ENCODE measurements at regions not wholly inside any gene's neighbourhood (a gene's known extent, or its start where the extent isn't known, plus 50 kb on each side); places are given as distances from the start of the nearest gene placed in this dataset.

- DNase-seq (no peak), ATAC-seq (ENCODE audit: low read depth) (no peak)
- no peaks in the 10 kb centered on the region for H3K27me3 ChIP-seq (ENCODE audit: control insufficient read depth, insufficient read depth, low read length)
- no peak overlapping the region for H3K14ac ChIP-seq (replicated peaks; ENCODE audit: low read depth, low read length)
- H3K36me3 ChIP-seq (ENCODE audit: control insufficient read depth, insufficient read depth, low read length) = no peaks in the 10 kb centered on the region
- H3K9me3 ChIP-seq (ENCODE audit: control insufficient read depth, insufficient read depth, low read length) = no peaks in the 10 kb centered on the region; the same call in 1 of the 2 replicates
- BruUV-seq (replicated peaks) = no TSS peak
- ChIA-PET CTCF (no interaction called here), POLR2A (ENCODE audit: unreplicated experiment) (no interaction called here)
- H3K56ac ChIP-seq (ENCODE audit: extremely low read depth, insufficient read depth, low read length) = no peak overlapping the region
- no peak overlapping the region for H2BK5ac ChIP-seq (ENCODE audit: low read depth, low read length, poor library complexity, severe bottlenecking)
- H2AK9ac ChIP-seq (replicated peaks; ENCODE audit: low read depth, low read length, poor library complexity) = no peak overlapping the region
- H3K79me1 ChIP-seq (ENCODE audit: low read depth in 1 of 2, low read length in 2 of 2) = no peaks in the 10 kb centered on the region
- H4K91ac ChIP-seq (ENCODE audit: insufficient read depth, low read depth, low read length) = no peak overlapping the region
- in situ Hi-C loops (cut with MboI; ENCODE audit: low sequenced_read_pairs) (no loop called here), intact Hi-C loops (cut with micrococcal nuclease) (no loop called here), dilution Hi-C loops (cut with HindIII; ENCODE audit: low sequenced_read_pairs, unreplicated experiment) (no loop called here)
- H3K4ac ChIP-seq (ENCODE audit: low read depth, low read length) = no peak overlapping the region
- WGBS, 2 experiments (ENCODE audit: extremely low coverage in 2 of 2, insufficient read length in 1 of 2) = 94% methylated on average over 1 of the region's 3 CpGs; no CpG with 5 or more reads in 1 of the 2 experiments
- H3K9ac ChIP-seq (ENCODE audit: low read depth, low read length) = no peak overlapping the region
- H3K23ac ChIP-seq (ENCODE audit: low read depth, low read length) = no peak overlapping the region
- H3K9me1 ChIP-seq (ENCODE audit: insufficient read depth, low read length) = no peaks in the 10 kb centered on the region
- no peak overlapping the region for H2BK120ac ChIP-seq (ENCODE audit: low read depth, low read length)
- H2AK5ac ChIP-seq (ENCODE audit: low read depth, low read length) = no peak overlapping the region
- no peak overlapping the region for H3K27ac ChIP-seq (ENCODE audit: insufficient read depth, low read length)
- H2BK20ac ChIP-seq (ENCODE audit: low read depth, low read length) = no peak overlapping the region
- H3K4me1 ChIP-seq (ENCODE audit: control insufficient read depth, insufficient read depth, low read length) = no peaks in the 10 kb centered on the region; the same call in 1 of the 2 replicates
- H4K5ac ChIP-seq (ENCODE audit: low read depth, low read length) = no peak overlapping the region
- no peaks in the 10 kb centered on the region for H4K20me1 ChIP-seq (ENCODE audit: insufficient read depth, low read length)
- no peak overlapping the region for H3K4me2 ChIP-seq (ENCODE audit: low read depth, low read length)
- H3K18ac ChIP-seq (ENCODE audit: low read depth, low read length) = no peak overlapping the region
- no peak overlapping the region for H2AFZ ChIP-seq (replicated peaks; ENCODE audit: low read length, poor library complexity)
- H2BK15ac ChIP-seq (ENCODE audit: low read depth, low read length) = no peak overlapping the region
- H4K8ac ChIP-seq (ENCODE audit: low read depth in 2 of 2, low read length in 2 of 2) = no peak overlapping the region
- no peak overlapping the region for H3K4me3 ChIP-seq (ENCODE audit: insufficient read depth, low read depth, low read length)
- TF ChIP-seq POLR2A (IDR thresholded peaks at IDR 0.05; ENCODE audit: low read depth, low read length) (no peak), USF2 (IDR thresholded peaks at IDR 0.05; ENCODE audit: low read depth, low read length) (no peak), CTCF (conservative IDR thresholded peaks at IDR 0.05; ENCODE audit: low read depth, low read length) (no peak), FOS (IDR thresholded peaks at IDR 0.05; ENCODE audit: low read depth, low read length) (no peak), SMC3 (IDR thresholded peaks at IDR 0.05; ENCODE audit: low read depth, low read length) (no peak), MAZ (IDR thresholded peaks at IDR 0.05; ENCODE audit: borderline replicate concordance, low read depth, low read length) (no peak)
Measured at GRCh38 chr4:189267312-189267965, 673.2 kb upstream of the FRG1 start.

All from IMR-90 (cell line).